ENCODE measurements at regions not wholly inside any gene's neighbourhood (a gene's known extent, or its start where the extent isn't known, plus 50 kb on each side); places are given as distances from the start of the nearest gene placed in this dataset.

DNA sequence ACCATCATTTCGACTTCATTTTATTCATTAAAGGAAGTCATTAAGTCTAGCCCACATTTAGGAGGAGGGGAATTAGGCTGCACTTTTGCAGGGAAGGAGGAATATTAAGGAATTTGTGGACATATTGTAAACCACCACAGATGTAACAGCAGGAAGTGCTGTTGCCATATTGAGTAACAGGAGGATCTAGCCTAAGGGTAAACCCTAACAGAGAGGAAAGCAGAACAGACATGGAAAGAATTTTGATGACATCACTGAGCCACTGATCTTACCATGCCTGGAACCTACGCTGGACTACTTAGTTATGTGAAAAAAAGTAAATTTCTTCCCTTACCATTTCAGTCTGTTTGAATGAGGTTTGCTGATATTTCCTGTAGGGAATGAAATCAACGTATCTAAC, 100.7 kb upstream of the ATF7IP start:
- TF ChIP-seq, protein P1, sequence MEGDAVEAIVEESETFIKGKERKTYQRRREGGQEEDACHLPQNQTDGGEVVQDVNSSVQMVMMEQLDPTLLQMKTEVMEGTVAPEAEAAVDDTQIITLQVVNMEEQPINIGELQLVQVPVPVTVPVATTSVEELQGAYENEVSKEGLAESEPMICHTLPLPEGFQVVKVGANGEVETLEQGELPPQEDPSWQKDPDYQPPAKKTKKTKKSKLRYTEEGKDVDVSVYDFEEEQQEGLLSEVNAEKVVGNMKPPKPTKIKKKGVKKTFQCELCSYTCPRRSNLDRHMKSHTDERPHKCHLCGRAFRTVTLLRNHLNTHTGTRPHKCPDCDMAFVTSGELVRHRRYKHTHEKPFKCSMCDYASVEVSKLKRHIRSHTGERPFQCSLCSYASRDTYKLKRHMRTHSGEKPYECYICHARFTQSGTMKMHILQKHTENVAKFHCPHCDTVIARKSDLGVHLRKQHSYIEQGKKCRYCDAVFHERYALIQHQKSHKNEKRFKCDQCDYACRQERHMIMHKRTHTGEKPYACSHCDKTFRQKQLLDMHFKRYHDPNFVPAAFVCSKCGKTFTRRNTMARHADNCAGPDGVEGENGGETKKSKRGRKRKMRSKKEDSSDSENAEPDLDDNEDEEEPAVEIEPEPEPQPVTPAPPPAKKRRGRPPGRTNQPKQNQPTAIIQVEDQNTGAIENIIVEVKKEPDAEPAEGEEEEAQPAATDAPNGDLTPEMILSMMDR (IDR thresholded peaks at IDR 0.05; ENCODE audit: borderline replicate concordance, extremely low read depth, insufficient read depth) = no peak
- Histone ChIP-seq H3K4me3 (ENCODE audit: low read length in 3 of 3) (no peak overlapping the region), H3K36me3 (ENCODE audit: control insufficient read depth in 2 of 3, insufficient read depth in 3 of 3, low read length in 3 of 3) (no peaks in the 10 kb centered on the region), H3K9ac (ENCODE audit: low read length in 3 of 3) (no peak overlapping the region), H3K27ac (ENCODE audit: low read depth in 2 of 2, low read length in 2 of 2) (no peak overlapping the region), H3K4me1 (ENCODE audit: control insufficient read depth in 2 of 3, insufficient read depth in 2 of 3, low read depth in 1 of 3, low read length in 3 of 3) (peaks cover 5 to 11% (median 7%) of the 10 kb centered on the region in 3 donors), H3K9me3 (ENCODE audit: control insufficient read depth in 2 of 3, insufficient read depth in 1 of 3, low read length in 3 of 3) (peaks cover 0 to 9% (median 0%) of the 10 kb centered on the region in 3 donors), H3K27me3 (ENCODE audit: control insufficient read depth, insufficient read depth, low read length) (no peaks in the 10 kb centered on the region)
- intact Hi-C loops (cut with DNase I) = no loop called here
- FAIRE-seq (no peak), DNase-seq (no peak)

DNA sequence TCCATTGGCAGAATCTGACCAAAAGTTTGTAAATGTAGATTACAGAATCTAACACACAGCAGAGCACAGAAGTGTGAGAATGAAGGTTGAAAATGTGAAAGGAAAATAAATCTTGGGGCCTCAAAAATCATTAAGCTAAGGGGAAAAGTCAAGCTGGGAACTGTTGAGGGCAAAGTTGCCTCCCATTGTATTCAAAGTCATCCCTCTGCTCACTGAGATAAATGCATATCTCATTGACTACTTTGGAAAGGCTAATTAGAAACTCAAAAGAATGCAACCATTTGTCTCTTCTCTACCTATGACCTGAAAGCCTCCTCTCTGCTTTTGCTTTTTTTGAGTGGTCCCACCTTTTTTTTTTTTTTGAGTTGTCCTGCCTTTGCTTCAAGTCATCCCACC, 97.4 kb upstream of the ATF7IP start:
- no peak overlapping the region for H3K9ac ChIP-seq (ENCODE audit: low read length in 3 of 3)
- no peaks in the 10 kb centered on the region for H3K4me1 ChIP-seq (ENCODE audit: control insufficient read depth in 2 of 3, insufficient read depth in 2 of 3, low read depth in 1 of 3, low read length in 3 of 3)
- H3K9me3 ChIP-seq (ENCODE audit: control insufficient read depth in 2 of 3, insufficient read depth in 1 of 3, low read length in 3 of 3) = peaks cover 0 to 9% (median 0%) of the 10 kb centered on the region in 3 donors
- no peak overlapping the region for H3K4me3 ChIP-seq (ENCODE audit: low read length in 3 of 3)
- DNase-seq = no peak
- no peaks in the 10 kb centered on the region for H3K36me3 ChIP-seq (ENCODE audit: control insufficient read depth in 2 of 3, insufficient read depth in 3 of 3, low read length in 3 of 3)
- TF ChIP-seq, protein P1 (IDR thresholded peaks at IDR 0.05; ENCODE audit: borderline replicate concordance, extremely low read depth, insufficient read depth) = no peak
- intact Hi-C loops (cut with DNase I) = no loop called here
- no peak overlapping the region for H3K27ac ChIP-seq (ENCODE audit: low read depth in 2 of 2, low read length in 2 of 2)
- no peaks in the 10 kb centered on the region for H3K27me3 ChIP-seq (ENCODE audit: control insufficient read depth, insufficient read depth, low read length)
- no peak for FAIRE-seq

DNA sequence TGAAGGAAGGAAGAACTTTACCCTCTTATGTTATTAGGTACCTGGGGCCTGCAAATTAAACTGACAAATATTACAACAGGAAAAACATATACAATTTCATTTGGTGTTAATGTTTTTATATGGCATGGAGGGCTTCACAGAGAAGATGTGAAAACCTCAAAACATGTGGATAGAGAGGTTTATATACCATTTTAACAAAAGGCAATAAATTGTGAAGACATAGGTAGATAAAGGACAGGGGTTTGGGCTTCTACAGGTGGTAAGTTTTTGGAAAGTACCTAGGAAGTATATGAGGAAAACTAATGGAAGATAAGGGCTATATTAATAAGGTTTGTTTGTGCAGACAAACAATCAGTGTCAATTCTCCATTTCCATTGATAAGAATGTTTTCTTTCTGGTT, 95.1 kb upstream of the ATF7IP start:
- H3K27ac ChIP-seq (ENCODE audit: low read depth in 2 of 2, low read length in 2 of 2) = no peak overlapping the region
- intact Hi-C loops (cut with DNase I) = loop anchor here (10.0 kb wide), 1 partner anchor 74 kb away; no protein-coding TSS in a partner anchor
- no peak overlapping the region for H3K4me3 ChIP-seq (ENCODE audit: low read length in 3 of 3)
- H3K4me1 ChIP-seq (ENCODE audit: control insufficient read depth in 2 of 3, insufficient read depth in 2 of 3, low read depth in 1 of 3, low read length in 3 of 3) = no peaks in the 10 kb centered on the region
- no peaks in the 10 kb centered on the region for H3K36me3 ChIP-seq (ENCODE audit: control insufficient read depth in 2 of 3, insufficient read depth in 3 of 3, low read length in 3 of 3)
- H3K27me3 ChIP-seq (ENCODE audit: control insufficient read depth, insufficient read depth, low read length) = no peaks in the 10 kb centered on the region
- TF ChIP-seq, protein P1 (IDR thresholded peaks at IDR 0.05; ENCODE audit: borderline replicate concordance, extremely low read depth, insufficient read depth) = no peak
- no peak overlapping the region for H3K9ac ChIP-seq (ENCODE audit: low read length in 3 of 3)
- DNase-seq (no peak), FAIRE-seq (no peak)
- no peaks in the 10 kb centered on the region for H3K9me3 ChIP-seq (ENCODE audit: control insufficient read depth in 2 of 3, insufficient read depth in 1 of 3, low read length in 3 of 3)
